SJCRH30 (cell line): ENCODE measurements at regions not wholly inside any gene's neighbourhood (a gene's known extent, or its start where the extent isn't known, plus 50 kb on each side); places are given as distances from the start of the nearest gene placed in this dataset.

ENCODE experiments used
- DNase-seq, 2 experiments: peaks; one replicate each; pipeline ENCODE4 v3.0.0-alpha.2; 2015 to 2020
- H3K27ac ChIP-seq: fragments of 250-450 bp; sonication (Bioruptor Pico); 2 replicates; pipeline ENCODE4 v1.5.1; 2020; ENCODE audit warnings: mild to moderate bottlenecking, moderate library complexity
- H3K27me3 ChIP-seq: fragments of 250-450 bp; sonication (Bioruptor Pico); 2 replicates; pipeline ENCODE4 v1.5.1; 2020; ENCODE audit warnings: mild to moderate bottlenecking, moderate library complexity
- H3K36me3 ChIP-seq: fragments of 250-450 bp; sonication (Bioruptor Pico); 2 replicates; pipeline ENCODE4 v1.5.1; 2020; ENCODE audit warnings: mild to moderate bottlenecking, moderate library complexity
- H3K4me1 ChIP-seq: fragments of 250-450 bp; sonication (Bioruptor Pico); 2 replicates; pipeline ENCODE4 v1.5.1; 2020; ENCODE audit warnings: mild to moderate bottlenecking, moderate library complexity
- H3K4me3 ChIP-seq: fragments of 250-450 bp; sonication (Bioruptor Pico); 2 replicates; pipeline ENCODE4 v1.5.1; 2020; ENCODE audit warnings: mild to moderate bottlenecking, moderate library complexity
- H3K9me3 ChIP-seq: fragments of 250-450 bp; sonication (Bioruptor Pico); replicated peaks from 2 replicates; pipeline ENCODE4 v1.5.1; 2020; ENCODE audit warnings: mild to moderate bottlenecking, moderate library complexity

DNA sequence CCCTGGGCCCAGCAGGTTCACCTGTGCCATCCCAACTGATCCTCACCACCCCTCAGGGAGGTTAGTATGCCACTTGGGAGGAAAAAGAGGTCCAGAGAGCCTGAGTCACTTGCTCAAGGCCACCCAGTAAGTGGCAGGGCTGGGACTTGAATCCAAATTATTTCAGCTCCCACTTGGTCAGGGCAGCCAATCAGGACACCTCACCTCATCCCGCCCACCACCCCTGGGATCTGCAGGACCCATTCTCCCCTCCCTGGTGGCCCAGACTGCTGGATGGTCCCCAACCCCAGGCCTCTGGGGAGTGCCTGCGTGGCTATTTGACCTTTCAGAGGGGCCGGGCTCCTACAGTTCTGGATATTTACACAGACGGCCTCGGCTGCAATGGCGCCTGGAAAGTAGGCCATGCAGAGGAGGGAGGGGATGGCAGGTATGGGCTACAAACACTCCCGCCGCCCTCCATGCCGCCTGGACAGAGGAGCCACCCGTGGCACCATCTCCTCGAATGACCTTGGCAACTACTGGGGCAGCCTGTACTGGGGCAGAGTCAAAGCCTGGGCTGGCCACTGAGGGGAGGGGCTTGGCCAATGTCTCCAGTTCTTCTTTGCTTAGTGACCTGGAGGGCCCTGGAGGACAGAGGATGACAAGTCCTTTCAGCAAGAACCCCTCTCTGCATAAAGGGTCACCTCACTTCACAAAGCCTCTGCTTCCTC, 153.6 kb upstream of the LINGO1 start:
- no peak for DNase-seq
- H3K9me3 ChIP-seq: no peaks in the 10 kb centered on the region
- no peak overlapping the region for H3K4me3 ChIP-seq
- H3K4me1 ChIP-seq: no peaks in the 10 kb centered on the region
- H3K36me3 ChIP-seq: no peaks in the 10 kb centered on the region
- H3K27me3 ChIP-seq: no peaks in the 10 kb centered on the region
- H3K27ac ChIP-seq: no peak overlapping the region

DNA sequence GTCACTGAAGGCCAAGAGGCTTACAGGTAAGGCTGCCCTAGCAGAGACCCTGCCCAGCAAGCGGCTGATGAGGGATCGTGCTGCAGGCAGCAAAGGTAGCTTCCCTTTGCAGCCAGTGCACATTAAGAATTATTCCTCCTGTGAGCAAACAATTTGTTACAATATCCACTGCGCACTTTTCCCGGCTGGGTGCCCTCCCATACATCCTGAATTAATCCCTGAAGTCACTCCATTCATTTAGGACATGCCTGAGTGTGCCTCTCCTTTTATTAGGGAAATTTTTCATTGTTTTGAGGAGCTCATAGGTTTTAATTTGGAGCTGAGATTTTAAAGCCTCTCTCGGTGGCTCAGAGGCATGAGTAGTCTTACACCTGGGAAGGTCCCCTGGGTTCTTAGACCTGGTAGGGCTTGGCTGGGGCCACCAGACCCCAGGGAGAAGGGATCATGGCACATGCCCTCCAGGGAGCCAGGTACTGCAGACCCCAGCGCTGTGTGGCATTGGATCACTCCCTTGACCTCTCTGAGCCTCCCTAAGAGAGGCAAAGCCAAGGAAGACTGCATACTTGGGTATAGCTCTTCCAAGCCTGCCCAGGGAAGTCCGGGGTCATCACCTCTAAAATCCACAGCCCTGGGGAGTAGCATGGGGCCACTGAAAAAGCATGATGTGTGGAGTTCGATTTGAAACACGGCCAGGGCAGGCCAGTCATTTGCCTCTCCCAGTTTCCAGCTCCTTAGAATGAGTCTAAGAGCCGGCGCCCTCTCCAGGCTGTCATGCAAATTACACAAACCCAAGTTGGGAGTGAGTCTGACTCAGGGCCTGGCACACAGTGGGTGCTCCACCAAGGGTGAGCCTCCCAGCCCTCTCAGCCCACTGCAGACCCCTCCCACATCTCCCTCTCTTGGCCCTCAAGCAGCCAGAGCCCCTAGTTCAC, 151.9 kb upstream of the LINGO1 start:
- Histone ChIP-seq H3K9me3 (no peaks in the 10 kb centered on the region), H3K4me3 (no peak overlapping the region), H3K36me3 (no peaks in the 10 kb centered on the region), H3K27me3 (no peaks in the 10 kb centered on the region), H3K27ac (no peak overlapping the region), H3K4me1 (no peaks in the 10 kb centered on the region)
- peak; percentile 21 to 50 for DNase-seq

DNA sequence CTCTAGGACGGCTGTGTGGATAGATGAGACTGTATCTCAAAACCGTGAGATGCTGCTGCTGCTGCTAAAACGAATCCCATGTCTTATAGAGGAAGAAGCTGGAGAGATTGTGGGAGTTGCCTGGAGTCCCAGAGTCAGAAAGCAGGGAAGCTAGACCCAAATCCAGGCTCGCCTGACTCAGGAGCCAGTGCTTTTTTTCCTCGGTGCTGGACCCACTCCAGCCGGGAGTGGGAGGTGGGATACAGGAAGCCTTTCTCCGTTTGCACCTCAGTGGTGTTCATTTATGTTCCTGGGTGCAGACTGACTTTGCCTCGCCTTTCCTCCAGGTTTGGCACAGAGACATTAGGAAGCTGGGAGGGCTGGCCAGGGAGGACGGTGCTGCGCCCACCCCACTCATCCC, 150.9 kb upstream of the LINGO1 start:
- no peak overlapping the region for H3K27ac ChIP-seq

DNA sequence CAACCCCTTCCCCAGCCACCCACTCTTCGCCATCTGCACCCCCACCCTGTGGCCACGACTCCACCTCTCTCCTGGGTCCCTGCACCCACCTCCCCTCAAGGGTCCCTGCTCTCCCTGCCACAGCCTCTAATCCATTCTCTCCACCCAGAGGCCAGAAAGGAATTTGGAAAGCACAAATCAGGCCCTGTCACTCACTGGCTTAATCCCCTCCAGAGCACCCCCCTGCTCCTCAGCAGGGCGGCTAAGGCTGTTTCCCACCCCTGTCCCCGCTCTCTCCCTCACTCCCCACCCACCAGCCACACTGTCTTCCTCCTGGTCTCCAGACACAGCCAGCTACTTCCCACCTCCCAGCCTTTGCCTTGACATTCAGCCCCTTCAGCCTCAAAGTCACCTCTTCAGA, 150.0 kb upstream of the LINGO1 start:
- H3K9me3 ChIP-seq: no peaks in the 10 kb centered on the region
- no peak overlapping the region for H3K27ac ChIP-seq
- DNase-seq: no peak
- H3K4me1 ChIP-seq: no peaks in the 10 kb centered on the region
- H3K36me3 ChIP-seq: no peaks in the 10 kb centered on the region
- H3K27me3 ChIP-seq: no peaks in the 10 kb centered on the region
- H3K4me3 ChIP-seq: no peak overlapping the region

More for the DNA sequence above, 150.9 kb upstream of the LINGO1 start:
- H3K27me3 ChIP-seq: no peaks in the 10 kb centered on the region
- H3K4me1 ChIP-seq: no peaks in the 10 kb centered on the region
- DNase-seq: no peak
- no peaks in the 10 kb centered on the region for H3K36me3 ChIP-seq
- no peak overlapping the region for H3K4me3 ChIP-seq
- H3K9me3 ChIP-seq: no peaks in the 10 kb centered on the region

DNA sequence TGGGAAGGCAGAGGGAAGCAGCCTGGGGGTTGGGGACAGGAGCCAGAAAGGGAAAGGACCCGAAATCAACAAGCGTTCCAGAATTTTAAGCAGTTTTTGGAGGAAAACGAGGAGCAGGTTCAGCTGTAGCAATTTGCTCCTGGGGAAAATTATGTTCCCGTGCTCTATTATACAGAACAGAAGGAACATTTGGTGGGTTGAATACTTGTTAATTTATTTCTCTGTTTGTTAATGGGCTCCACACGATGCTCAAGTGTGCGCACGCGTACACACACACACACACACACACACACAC, 149.2 kb upstream of the LINGO1 start:
- no peaks in the 10 kb centered on the region for H3K36me3 ChIP-seq
- no peaks in the 10 kb centered on the region for H3K9me3 ChIP-seq
- H3K4me1 ChIP-seq: no peaks in the 10 kb centered on the region
- H3K27me3 ChIP-seq: no peaks in the 10 kb centered on the region
- no peak overlapping the region for H3K4me3 ChIP-seq
- no peak for DNase-seq
- no peak overlapping the region for H3K27ac ChIP-seq

DNA sequence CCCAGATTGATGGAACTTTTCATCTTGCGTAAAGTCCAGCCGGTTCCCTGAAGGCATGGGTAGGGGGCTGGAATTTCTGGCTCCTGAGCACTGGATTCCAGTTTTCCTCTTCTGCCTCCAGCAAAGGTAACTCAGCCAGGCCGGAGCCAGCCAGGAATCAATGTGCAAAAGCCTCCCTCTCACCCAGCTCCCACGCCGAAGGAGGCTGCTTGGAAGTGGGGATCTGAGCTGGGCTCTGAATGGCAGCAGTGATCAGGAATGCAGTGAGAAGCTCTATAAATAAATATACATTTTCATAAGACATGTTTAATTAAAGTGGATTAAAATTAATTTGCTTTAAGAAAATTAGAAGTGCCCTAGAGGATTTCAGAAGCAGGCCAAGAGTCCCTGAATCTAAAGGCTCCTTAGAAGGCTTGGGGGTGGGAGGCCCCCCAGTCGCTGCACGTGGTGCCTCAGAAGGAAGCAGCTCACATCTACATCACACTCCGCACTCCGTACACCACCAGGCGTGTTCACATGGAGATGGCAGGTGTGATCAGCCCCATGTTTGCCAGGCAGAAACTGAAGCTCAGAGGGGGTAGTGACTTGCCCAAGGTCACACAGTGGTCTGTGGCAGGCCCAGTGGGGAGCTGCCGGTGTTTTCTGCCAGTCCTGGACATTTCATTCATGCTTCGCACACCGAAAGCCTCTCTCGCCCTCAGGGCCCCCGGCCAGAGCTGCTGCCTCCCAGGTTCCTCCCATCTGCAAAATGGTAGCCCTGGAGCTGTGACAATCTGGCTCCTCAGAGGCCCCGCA, 148.6 kb upstream of the LINGO1 start:
- Histone ChIP-seq H3K36me3 (no peaks in the 10 kb centered on the region), H3K27me3 (no peaks in the 10 kb centered on the region), H3K9me3 (no peaks in the 10 kb centered on the region), H3K4me3 (no peak overlapping the region), H3K27ac (no peak overlapping the region), H3K4me1 (no peaks in the 10 kb centered on the region)
- DNase-seq: no peak

DNA sequence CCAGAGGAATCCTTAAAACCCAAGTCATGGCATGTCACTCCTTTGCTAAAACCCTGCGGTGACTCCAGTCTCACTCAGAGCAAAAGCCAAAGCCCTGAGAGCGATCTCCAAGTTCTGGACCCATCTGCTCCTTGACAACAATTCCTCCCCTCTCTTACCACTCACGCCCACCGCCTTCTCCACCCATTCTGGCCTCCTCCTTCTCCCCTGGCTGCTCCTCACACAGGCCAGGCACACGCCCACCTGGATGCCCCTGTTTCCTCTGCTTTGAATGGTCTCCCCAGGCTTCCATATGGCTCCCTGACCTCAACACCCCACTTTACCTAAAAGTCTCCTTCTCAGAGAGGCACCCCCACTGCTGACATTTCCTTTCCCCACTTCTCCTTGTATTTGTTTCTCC, 146.1 kb upstream of the LINGO1 start:
- Histone ChIP-seq H3K27me3 (no peaks in the 10 kb centered on the region), H3K27ac (no peak overlapping the region), H3K4me3 (no peak overlapping the region), H3K9me3 (no peaks in the 10 kb centered on the region), H3K36me3 (no peaks in the 10 kb centered on the region), H3K4me1 (no peaks in the 10 kb centered on the region)
- no peak for DNase-seq

DNA sequence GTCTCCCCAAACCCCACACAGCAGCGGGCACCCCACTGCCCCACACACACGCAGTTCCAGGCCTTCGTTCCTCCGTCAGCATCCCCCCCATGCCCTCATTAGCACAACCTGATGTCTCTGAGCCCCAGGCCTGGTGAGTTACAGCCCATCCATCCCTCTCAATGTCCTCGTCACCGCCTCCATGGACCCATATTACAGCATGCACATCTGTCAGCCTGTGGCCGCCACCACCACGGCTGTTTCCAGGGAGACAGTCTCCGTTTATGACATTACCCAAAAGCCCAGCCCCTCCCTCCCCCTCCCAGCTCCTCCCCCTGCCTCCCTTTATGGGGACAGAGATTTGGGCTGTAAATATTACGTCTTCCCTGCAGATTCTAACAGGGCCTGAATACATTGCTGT, 143.1 kb upstream of the LINGO1 start:
- no peaks in the 10 kb centered on the region for H3K9me3 ChIP-seq
- no peak overlapping the region for H3K4me3 ChIP-seq
- H3K4me1 ChIP-seq: no peaks in the 10 kb centered on the region
- no peaks in the 10 kb centered on the region for H3K36me3 ChIP-seq
- no peak for DNase-seq
- no peak overlapping the region for H3K27ac ChIP-seq
- no peaks in the 10 kb centered on the region for H3K27me3 ChIP-seq

DNA sequence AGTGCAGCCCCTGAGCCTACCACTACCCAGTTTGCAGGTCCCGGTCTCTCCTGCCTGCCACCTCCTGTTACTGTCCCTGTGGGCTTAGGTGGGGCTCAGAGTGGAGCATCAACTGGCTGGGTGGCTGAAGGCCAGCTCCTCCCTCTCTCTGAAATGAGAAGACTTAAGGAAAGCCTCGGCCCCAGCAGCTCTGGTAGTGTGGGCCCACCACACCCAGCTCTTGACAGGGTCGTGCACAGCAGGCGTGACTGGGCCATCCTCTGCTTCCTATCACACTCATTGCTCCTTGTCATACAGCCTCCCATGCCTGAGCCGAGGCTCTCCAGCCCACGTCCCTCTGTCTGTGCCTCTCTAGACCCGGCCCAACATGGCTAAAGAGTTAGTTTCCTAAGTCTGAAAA, 142.7 kb upstream of the LINGO1 start:
- no peaks in the 10 kb centered on the region for H3K36me3 ChIP-seq
- no peaks in the 10 kb centered on the region for H3K9me3 ChIP-seq

DNA sequence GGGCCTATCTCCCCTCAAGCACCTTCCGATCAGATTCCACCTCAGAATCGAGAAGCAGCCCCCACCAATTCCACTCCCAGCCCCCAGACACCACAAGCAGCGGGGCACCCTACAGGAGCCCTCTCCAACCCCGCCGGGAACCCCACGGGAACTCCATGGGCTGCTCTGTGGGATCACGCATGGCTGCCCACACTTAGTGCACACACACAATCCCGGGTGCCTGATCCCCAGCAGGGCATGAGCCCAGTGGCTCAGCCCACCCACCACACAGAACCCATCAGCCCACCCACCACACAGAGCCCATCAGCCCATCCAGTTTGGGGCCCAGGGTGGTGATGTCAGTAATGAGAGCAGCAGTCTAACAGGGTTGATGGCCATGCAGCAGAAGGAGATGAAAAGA, 141.6 kb upstream of the LINGO1 start:
- Histone ChIP-seq H3K4me3 (no peak overlapping the region), H3K36me3 (no peaks in the 10 kb centered on the region), H3K9me3 (no peaks in the 10 kb centered on the region), H3K4me1 (no peaks in the 10 kb centered on the region), H3K27ac (no peak overlapping the region), H3K27me3 (no peaks in the 10 kb centered on the region)
- no peak for DNase-seq

More for the DNA sequence above, 142.7 kb upstream of the LINGO1 start:
- Histone ChIP-seq H3K27ac (no peak overlapping the region), H3K27me3 (no peaks in the 10 kb centered on the region), H3K4me3 (no peak overlapping the region), H3K4me1 (no peaks in the 10 kb centered on the region)
- DNase-seq: no peak

DNA sequence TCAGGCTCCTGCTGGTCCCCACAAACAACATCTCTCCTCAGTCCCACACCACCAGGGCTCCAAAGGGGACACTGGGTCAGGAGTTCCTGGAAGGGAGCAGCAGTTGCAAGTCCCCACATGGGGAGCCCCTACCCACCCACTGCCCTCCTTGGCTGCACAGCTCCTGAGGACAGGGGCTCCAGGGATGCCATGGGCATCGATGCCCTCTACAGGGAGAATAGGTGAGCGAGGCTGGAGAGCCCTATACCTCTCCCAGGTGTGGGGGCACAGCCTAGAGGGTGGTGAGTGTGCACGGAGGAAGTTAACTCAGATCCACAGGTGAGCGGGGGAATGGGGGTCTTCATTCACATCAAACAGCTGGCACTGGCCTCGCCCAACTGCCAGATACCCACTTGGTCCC, 141.2 kb upstream of the LINGO1 start:
- Histone ChIP-seq H3K36me3 (no peaks in the 10 kb centered on the region), H3K27ac (no peak overlapping the region), H3K4me1 (no peaks in the 10 kb centered on the region), H3K4me3 (no peak overlapping the region), H3K27me3 (peaks cover under 1% of the 10 kb centered on the region; the same call in 1 of the 2 replicates), H3K9me3 (no peaks in the 10 kb centered on the region)
- no peak for DNase-seq

DNA sequence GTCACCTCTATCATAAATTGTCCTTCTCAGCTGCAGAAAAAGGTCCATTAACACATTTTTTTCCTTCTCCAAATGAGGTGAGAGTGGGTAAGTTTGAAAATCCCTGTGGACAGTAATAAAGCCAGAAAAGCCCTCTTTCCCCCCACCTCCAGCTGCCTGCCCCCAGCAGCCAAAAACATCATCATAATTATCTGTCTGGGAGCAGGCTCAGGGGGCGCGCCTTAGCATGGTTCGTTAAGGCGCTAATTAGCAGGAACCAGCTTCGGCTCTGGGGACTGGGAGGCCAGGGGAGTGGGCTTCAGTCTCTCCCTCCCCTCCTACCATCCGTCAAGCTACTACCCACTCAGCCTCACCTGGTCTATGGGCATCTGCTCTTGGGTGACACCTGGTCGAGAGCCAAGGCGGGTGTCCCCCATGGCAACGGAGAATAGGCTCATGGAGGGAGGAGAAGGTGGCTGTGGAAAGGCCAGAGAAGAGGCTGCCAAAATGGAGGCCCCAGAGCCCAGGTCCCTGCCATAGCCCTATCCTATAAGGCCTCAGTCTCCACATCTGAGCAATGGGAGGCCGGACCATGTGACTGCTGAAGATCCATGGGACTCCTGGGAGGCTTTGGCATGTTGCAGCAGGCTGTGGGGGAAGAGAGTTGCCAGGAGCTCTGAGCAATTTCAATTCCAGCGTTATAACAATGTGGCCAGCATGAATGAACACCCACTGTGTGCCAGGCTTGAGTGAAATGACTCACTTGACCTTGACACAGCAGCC, 140.1 kb upstream of the LINGO1 start:
- H3K4me3 ChIP-seq: no peak overlapping the region
- no peak overlapping the region for H3K27ac ChIP-seq
- H3K36me3 ChIP-seq: no peaks in the 10 kb centered on the region
- H3K9me3 ChIP-seq: no peaks in the 10 kb centered on the region
- no peak for DNase-seq
- H3K27me3 ChIP-seq: peaks cover 2% of the 10 kb centered on the region; the same call in 1 of the 2 replicates
- H3K4me1 ChIP-seq: no peaks in the 10 kb centered on the region

DNA sequence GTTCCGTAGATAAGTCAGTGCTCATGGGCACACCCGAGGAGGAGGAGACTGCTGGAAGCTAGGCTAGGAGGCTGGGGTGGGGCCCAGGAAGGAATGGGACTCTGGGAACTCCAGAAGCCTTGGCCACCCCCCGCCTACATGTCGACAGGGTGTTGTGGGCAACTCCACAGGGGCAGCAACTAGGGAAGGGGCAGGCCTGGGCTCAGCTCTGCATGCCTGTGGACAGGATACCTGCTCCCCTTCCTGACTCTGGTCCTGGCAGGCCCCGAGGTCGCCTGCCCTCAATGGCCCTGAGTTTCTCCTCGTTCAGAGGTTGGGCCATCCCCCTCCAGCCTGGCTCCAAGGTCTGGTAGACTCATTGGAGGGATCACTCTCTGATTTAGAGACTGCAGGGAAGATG, 138.9 kb upstream of the LINGO1 start:
- Histone ChIP-seq H3K4me3 (no peak overlapping the region), H3K27me3 (peaks cover 2% of the 10 kb centered on the region; the same call in 1 of the 2 replicates), H3K27ac (no peak overlapping the region), H3K9me3 (no peaks in the 10 kb centered on the region), H3K36me3 (no peaks in the 10 kb centered on the region), H3K4me1 (no peaks in the 10 kb centered on the region)
- DNase-seq: no peak

DNA sequence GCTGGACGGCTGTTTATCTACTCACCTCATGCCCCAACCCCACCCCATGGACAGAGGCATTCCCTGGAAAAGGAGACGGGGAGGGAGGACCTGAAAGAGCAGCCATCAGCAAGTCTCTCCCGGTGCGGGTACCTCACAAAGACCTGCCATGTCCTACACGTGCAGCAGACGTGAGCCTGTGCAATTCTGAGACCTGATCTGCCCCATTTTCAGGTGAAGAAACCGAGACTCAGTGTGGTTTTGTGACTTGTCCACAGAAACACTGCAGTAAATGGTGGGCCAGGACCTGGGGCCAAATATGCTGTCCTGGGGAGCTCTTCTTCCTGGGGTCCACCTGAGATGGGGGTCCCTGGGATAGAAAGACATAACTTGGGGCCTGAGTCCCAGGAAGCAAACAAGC, 137.0 kb upstream of the LINGO1 start:
- H3K36me3 ChIP-seq: no peaks in the 10 kb centered on the region
- H3K4me3 ChIP-seq: no peak overlapping the region
- DNase-seq: no peak
- H3K27ac ChIP-seq: no peak overlapping the region
- H3K4me1 ChIP-seq: no peaks in the 10 kb centered on the region
- H3K27me3 ChIP-seq: peaks cover 5% of the 10 kb centered on the region
- no peaks in the 10 kb centered on the region for H3K9me3 ChIP-seq
